ENCODE measurements at regions not wholly inside any gene's neighbourhood (a gene's known extent, or its start where the extent isn't known, plus 50 kb on each side); places are given as distances from the start of the nearest gene placed in this dataset.

GRCh38 chr2:139730197-139730596 is 950.0 kb upstream of the NXPH2 start:
- Histone ChIP-seq H3K4me3 (no peak overlapping the region), H3K4me1 (no peaks in the 10 kb centered on the region), H3K9me3 (no peaks in the 10 kb centered on the region), H3K27ac (no peak overlapping the region), H3K36me3 (no peaks in the 10 kb centered on the region), H3K27me3 (no peaks in the 10 kb centered on the region)
- no peak for TF ChIP-seq CTCF (IDR thresholded peaks at IDR 0.05)
- no peak for TF ChIP-seq POLR2A (IDR thresholded peaks at IDR 0.05)
- no peak for DNase-seq

- Histone ChIP-seq H3K9me3 (no peaks in the 10 kb centered on the region), H3K27me3 (no peaks in the 10 kb centered on the region), H3K36me3 (no peaks in the 10 kb centered on the region), H3K27ac (no peak overlapping the region), H3K4me3 (no peak overlapping the region), H3K4me1 (no peaks in the 10 kb centered on the region)
- TF ChIP-seq POLR2A (IDR thresholded peaks at IDR 0.05) (no peak), CTCF (IDR thresholded peaks at IDR 0.05) (no peak)
- no peak for DNase-seq
Measured at GRCh38 chr2:139721411-139721995, 941.3 kb upstream of the NXPH2 start.

- Histone ChIP-seq H3K27me3 (no peaks in the 10 kb centered on the region), H3K4me1 (no peaks in the 10 kb centered on the region), H3K36me3 (no peaks in the 10 kb centered on the region), H3K27ac (no peak overlapping the region), H3K9me3 (no peaks in the 10 kb centered on the region), H3K4me3 (no peak overlapping the region)
- TF ChIP-seq CTCF (IDR thresholded peaks at IDR 0.05) = no peak
- DNase-seq = no peak
Measured at GRCh38 chr2:139720056-139720455, 939.9 kb upstream of the NXPH2 start.

GRCh38 chr2:139704606-139705005 is 924.4 kb upstream of the NXPH2 start:
- no peak for TF ChIP-seq CTCF (IDR thresholded peaks at IDR 0.05)
- no peak for TF ChIP-seq POLR2A (IDR thresholded peaks at IDR 0.05)
- H3K27ac ChIP-seq = no peak overlapping the region
- H3K4me3 ChIP-seq = no peak overlapping the region
- no peak for DNase-seq
- H3K27me3 ChIP-seq = no peaks in the 10 kb centered on the region
- H3K4me1 ChIP-seq = no peaks in the 10 kb centered on the region
- no peaks in the 10 kb centered on the region for H3K9me3 ChIP-seq
- no peaks in the 10 kb centered on the region for H3K36me3 ChIP-seq

GRCh38 chr2:139694327-139694726 is 914.1 kb upstream of the NXPH2 start:
- Histone ChIP-seq H3K4me1 (no peaks in the 10 kb centered on the region), H3K27me3 (no peaks in the 10 kb centered on the region), H3K9me3 (no peaks in the 10 kb centered on the region), H3K36me3 (no peaks in the 10 kb centered on the region), H3K4me3 (no peak overlapping the region), H3K27ac (no peak overlapping the region)
- DNase-seq = no peak
- no peak for TF ChIP-seq CTCF (IDR thresholded peaks at IDR 0.05)
- TF ChIP-seq POLR2A (IDR thresholded peaks at IDR 0.05) = no peak

GRCh38 chr2:139686205-139686604 is 906.0 kb upstream of the NXPH2 start:
- no peak for DNase-seq
- Histone ChIP-seq H3K27ac (no peak overlapping the region), H3K9me3 (no peaks in the 10 kb centered on the region), H3K27me3 (no peaks in the 10 kb centered on the region), H3K4me3 (no peak overlapping the region), H3K36me3 (no peaks in the 10 kb centered on the region), H3K4me1 (no peaks in the 10 kb centered on the region)
- no peak for TF ChIP-seq POLR2A (IDR thresholded peaks at IDR 0.05)
- TF ChIP-seq CTCF (IDR thresholded peaks at IDR 0.05) = no peak
